Bronchial epithelial cell (primary cell): ENCODE measurements at regions not wholly inside any gene's neighbourhood (a gene's known extent, or its start where the extent isn't known, plus 50 kb on each side); places are given as distances from the start of the nearest gene placed in this dataset.

ENCODE experiments used
- DNase-seq: peaks from one replicate; pipeline ENCODE4 v3.0.0-alpha.2; 2010; ENCODE audit warnings: low read depth
- FAIRE-seq: peaks from 2 replicates; lab custom pipeline; 2011; peaks lifted over from hg19 to GRCh38; lab: Jason Lieb, UNC
- H3K27me3 ChIP-seq: 2 replicates; pipeline ENCODE4 v1.5.1; 2011; ENCODE audit warnings: low read length; ENCODE audit not compliant: control insufficient read depth, insufficient read depth
- H3K36me3 ChIP-seq: 2 replicates; pipeline ENCODE4 v1.5.1; 2011; ENCODE audit warnings: low read length; ENCODE audit not compliant: control insufficient read depth, insufficient read depth
- H3K4me3 ChIP-seq: 2 replicates; pipeline ENCODE4 v1.5.1; 2011; ENCODE audit warnings: mild to moderate bottlenecking, low read depth, low read length, control low read depth
- TF ChIP-seq, protein P1 (sequence below): IDR thresholded peaks from 2 replicates; pipeline ENCODE4 v1.5.1; 2011; ENCODE audit warnings: mild to moderate bottlenecking, moderate library complexity, low read length, control low read depth, inconsistent platforms; ENCODE audit not compliant: insufficient read depth, severe bottlenecking

DNA sequence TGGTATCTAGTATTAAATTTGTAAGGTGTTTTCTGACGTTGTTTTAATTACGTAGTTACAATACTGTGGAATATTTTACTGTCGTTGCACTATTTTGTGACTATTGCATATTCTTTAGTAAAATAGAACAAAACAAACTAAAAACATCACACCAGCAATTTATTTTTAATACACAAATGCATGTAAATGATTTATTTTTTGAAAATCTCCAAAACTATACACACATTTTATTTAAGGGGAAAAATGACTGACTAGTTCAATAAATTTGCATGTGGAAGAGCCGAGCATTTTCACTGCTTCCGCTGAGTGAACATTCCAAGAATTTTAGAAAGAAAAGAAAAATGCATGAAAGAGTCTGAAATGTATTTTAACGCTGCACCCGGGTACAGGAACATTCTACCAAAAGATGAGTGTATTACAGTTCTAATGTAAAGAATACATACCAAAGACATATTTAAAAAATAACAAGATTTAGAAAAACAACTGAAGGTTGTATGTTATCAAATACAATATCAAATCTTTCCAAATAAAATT, 257.7 kb downstream of the MEIS1 start:
- Histone ChIP-seq H3K36me3 (no peaks in the 10 kb centered on the region), H3K27me3 (no peaks in the 10 kb centered on the region), H3K4me3 (no peak overlapping the region)
- TF ChIP-seq, protein P1, sequence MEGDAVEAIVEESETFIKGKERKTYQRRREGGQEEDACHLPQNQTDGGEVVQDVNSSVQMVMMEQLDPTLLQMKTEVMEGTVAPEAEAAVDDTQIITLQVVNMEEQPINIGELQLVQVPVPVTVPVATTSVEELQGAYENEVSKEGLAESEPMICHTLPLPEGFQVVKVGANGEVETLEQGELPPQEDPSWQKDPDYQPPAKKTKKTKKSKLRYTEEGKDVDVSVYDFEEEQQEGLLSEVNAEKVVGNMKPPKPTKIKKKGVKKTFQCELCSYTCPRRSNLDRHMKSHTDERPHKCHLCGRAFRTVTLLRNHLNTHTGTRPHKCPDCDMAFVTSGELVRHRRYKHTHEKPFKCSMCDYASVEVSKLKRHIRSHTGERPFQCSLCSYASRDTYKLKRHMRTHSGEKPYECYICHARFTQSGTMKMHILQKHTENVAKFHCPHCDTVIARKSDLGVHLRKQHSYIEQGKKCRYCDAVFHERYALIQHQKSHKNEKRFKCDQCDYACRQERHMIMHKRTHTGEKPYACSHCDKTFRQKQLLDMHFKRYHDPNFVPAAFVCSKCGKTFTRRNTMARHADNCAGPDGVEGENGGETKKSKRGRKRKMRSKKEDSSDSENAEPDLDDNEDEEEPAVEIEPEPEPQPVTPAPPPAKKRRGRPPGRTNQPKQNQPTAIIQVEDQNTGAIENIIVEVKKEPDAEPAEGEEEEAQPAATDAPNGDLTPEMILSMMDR, result no peak
- DNase-seq, result no peak
- no peak for FAIRE-seq

- no peaks in the 10 kb centered on the region for H3K36me3 ChIP-seq
- TF ChIP-seq, protein P1, result no peak
- H3K27me3 ChIP-seq, result no peaks in the 10 kb centered on the region
- DNase-seq (no peak), FAIRE-seq (no peak)
- H3K4me3 ChIP-seq, result no peak overlapping the region
Measured at GRCh38 chr2:66693076-66693965, 258.4 kb downstream of the MEIS1 start.

DNA sequence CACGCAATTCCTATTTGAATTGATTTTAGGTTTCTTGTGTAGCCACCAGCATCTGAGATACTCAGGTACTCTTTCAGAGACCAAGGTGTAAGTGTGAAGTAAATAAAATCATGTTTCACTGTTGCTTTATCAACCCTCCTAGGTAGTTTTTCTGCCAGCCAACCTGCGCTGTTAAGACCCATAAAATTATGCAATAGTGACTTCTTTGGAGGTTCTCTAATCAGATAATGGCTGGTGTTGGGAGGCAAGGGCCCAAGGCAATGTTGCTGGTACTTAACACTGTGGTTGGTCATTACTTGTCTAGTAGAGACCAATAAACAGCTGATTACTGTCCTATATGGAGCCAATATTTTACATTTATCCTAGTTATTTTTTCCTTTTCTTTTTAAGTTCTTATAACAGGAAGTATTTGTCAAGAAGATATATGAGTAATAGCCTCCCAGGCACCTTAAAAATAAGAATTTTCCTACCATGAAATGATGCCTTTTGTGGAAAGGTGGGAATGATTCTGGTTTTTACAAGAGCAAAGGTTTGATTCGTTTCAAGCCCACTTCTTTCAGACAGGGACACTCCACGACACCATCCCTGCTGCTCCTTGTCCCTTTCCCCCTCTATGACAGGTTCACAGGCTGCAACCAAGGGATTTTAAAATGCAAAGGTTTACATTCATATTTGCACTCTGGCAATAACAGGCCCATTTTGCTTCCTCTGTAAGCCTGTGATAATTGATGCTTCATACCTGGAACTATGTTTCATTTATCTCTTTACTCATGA, 259.3 kb downstream of the MEIS1 start:
- Histone ChIP-seq H3K27me3 (no peaks in the 10 kb centered on the region), H3K36me3 (no peaks in the 10 kb centered on the region), H3K4me3 (no peak overlapping the region)
- no peak for DNase-seq
- FAIRE-seq, result no peak
- TF ChIP-seq, protein P1, result no peak

DNA sequence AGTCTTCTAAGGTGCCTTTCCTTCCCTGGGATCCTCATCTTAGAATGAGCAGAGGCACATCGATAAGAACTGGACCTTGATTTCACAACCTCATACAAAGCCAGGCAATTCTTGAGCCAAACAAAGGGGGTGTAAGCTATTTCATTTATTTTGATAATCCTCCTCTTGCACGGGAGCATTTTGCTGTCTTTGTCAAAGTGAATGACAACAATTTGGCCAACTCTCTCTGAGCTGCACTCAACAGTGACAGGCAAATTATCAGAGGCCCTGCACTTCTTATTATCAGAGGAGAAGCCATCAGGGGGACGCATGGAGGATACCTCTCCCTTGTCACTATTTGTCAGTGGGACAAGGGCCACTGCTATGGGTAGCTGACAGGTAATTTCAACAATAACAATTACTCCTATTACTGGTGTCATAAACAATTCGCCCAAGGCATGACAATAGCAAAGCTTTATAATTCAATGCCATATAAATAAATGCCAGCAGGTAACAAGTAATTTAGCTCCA, 260.4 kb downstream of the MEIS1 start:
- H3K36me3 ChIP-seq, result no peaks in the 10 kb centered on the region
- FAIRE-seq, result no peak
- no peak overlapping the region for H3K4me3 ChIP-seq
- H3K27me3 ChIP-seq, result no peaks in the 10 kb centered on the region
- DNase-seq, result no peak
- TF ChIP-seq, protein P1, result no peak

GRCh38 chr2:66696374-66696773, 261.4 kb downstream of the MEIS1 start:
- H3K27me3 ChIP-seq, result no peaks in the 10 kb centered on the region
- DNase-seq, result no peak
- no peak for FAIRE-seq
- TF ChIP-seq, protein P1, result no peak
- H3K36me3 ChIP-seq, result no peaks in the 10 kb centered on the region
- no peak overlapping the region for H3K4me3 ChIP-seq
